ENCODE measurements at regions not wholly inside any gene's neighbourhood (a gene's known extent, or its start where the extent isn't known, plus 50 kb on each side); places are given as distances from the start of the nearest gene placed in this dataset.

DNA sequence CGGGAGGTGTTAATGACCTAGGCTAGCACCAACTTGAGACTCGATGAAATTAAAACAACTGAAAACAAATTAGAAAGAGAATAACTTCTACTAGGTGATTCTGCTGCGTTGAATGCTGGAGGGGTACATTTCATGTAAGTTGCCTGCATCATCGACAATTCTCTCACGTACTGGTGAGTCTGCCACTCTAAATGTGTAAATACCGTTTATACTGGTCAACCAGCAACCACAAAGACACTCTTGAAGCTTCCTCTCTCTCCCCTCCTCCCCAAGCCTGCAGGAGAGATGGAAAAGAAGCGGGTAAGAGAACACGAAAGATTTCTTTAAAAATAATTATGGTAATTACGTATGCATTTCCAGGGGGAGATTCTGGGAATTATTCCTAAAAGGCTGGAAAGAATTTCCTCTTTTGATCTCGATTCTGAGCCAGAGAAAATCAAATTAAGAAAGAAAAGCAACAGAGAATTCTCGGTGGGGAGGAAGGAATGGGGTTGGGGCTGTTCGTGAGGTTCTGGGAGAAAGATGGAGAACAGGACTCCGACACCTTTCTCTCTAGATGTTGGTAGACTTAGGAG, 68.6 kb upstream of the MRTFB start:
- H3K27me3 ChIP-seq = no peaks in the 10 kb centered on the region
- 60 to 67% (median 63%) methylated on average over 13 of the region's 13 CpGs for WGBS, 4 donors
- no peak for ATAC-seq
- intact Hi-C loops (cut with DNase I) = loop anchor here in 7 of 10 donors (5.0 to 10.0 kb wide), 9 partner anchors 45 to 185 kb away; partner anchors contain the start of genes MRTFB (in 4 of the 7) and ERCC4 (in 2 of the 7)
- TF ChIP-seq, protein P1, sequence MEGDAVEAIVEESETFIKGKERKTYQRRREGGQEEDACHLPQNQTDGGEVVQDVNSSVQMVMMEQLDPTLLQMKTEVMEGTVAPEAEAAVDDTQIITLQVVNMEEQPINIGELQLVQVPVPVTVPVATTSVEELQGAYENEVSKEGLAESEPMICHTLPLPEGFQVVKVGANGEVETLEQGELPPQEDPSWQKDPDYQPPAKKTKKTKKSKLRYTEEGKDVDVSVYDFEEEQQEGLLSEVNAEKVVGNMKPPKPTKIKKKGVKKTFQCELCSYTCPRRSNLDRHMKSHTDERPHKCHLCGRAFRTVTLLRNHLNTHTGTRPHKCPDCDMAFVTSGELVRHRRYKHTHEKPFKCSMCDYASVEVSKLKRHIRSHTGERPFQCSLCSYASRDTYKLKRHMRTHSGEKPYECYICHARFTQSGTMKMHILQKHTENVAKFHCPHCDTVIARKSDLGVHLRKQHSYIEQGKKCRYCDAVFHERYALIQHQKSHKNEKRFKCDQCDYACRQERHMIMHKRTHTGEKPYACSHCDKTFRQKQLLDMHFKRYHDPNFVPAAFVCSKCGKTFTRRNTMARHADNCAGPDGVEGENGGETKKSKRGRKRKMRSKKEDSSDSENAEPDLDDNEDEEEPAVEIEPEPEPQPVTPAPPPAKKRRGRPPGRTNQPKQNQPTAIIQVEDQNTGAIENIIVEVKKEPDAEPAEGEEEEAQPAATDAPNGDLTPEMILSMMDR (IDR thresholded peaks at IDR 0.05) = no peak
- no peak for TF ChIP-seq POLR2A (IDR thresholded peaks at IDR 0.05)
- DNase-seq = no peak
- H3K4me1 ChIP-seq = peaks cover 0 to 76% (median 49%) of the 10 kb centered on the region in 12 donors
- no peaks in the 10 kb centered on the region for H3K36me3 ChIP-seq
- no peaks in the 10 kb centered on the region for H3K9me3 ChIP-seq
- H3K4me3 ChIP-seq = peak overlapping the region in 9 of 12 donors; percentile 27 to 51 (median 40)
- peak overlapping the region in 11 of 12 donors; percentile 27 to 85 (median 74) for H3K27ac ChIP-seq

DNA sequence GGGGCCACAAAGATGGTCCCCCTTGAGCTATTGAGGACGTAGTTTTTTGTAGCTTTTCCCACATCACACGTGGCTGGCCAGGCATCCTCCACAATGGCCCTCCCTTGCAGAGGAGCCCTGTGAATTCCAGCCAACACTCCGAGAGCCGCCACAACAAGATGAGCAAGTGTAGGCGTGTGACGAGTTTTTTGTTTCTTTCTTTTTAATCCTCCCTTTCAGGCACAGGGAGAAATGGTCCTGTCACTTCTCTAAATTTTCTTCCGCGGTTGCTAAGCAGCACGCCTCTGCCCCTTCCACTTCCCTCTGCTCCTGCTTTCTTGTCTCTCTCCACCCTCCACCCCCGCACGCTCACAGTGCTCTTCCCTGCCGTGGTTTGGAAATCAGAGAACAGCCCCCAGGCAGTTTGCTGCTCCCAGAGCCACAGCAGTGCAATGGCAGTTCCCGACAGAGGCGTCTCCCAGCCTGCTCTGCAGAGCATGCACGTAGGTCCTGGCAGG, 68.0 kb upstream of the MRTFB start:
- no peaks in the 10 kb centered on the region for H3K27me3 ChIP-seq

GRCh38 chr16:14004031-14004728, 66.9 kb upstream of the MRTFB start:
- ATAC-seq = peak; percentile 6 to 34 (median 18)
- Histone ChIP-seq H3K4me1 (peaks cover 0 to 60% (median 37%) of the 10 kb centered on the region in 12 donors), H3K9me3 (no peaks in the 10 kb centered on the region), H3K36me3 (no peaks in the 10 kb centered on the region), H3K27ac (peak overlapping the region in 11 of 12 donors; percentile 51 to 85 (median 74)), H3K27me3 (no peaks in the 10 kb centered on the region), H3K4me3 (no peak overlapping the region)
- 71 to 84% (median 76%) methylated on average over 13 of the region's 13 CpGs for WGBS, 4 donors
- TF ChIP-seq, protein P1 (IDR thresholded peaks at IDR 0.05) = no peak
- no peak for TF ChIP-seq POLR2A (IDR thresholded peaks at IDR 0.05)
- intact Hi-C loops (cut with DNase I) = loop anchor here in 7 of 10 donors (5.0 to 10.0 kb wide), 9 partner anchors 47 to 183 kb away; partner anchors contain the start of genes MRTFB (in 4 of the 7) and ERCC4 (in 2 of the 7)
- peak; percentile 49 to 73 (median 60) for DNase-seq

More for the DNA sequence above, 68.0 kb upstream of the MRTFB start:
- TF ChIP-seq, protein P1 (IDR thresholded peaks at IDR 0.05) = peak in 6 of 12 donors; percentile 6 to 37 (median 24)
- no peak for TF ChIP-seq POLR2A (IDR thresholded peaks at IDR 0.05)
- 0 to 3% (median 2%) methylated on average over 15 of the region's 15 CpGs for WGBS, 4 donors
- peak overlapping the region in 11 of 12 donors; percentile 6 to 51 (median 37) for H3K4me3 ChIP-seq
- intact Hi-C loops (cut with DNase I) = loop anchor here in 7 of 10 donors (5.0 to 10.0 kb wide), 9 partner anchors 46 to 184 kb away; partner anchors contain the start of genes MRTFB (in 4 of the 7) and ERCC4 (in 2 of the 7)
- ATAC-seq (peak; percentile 41 to 75 (median 74)), DNase-seq (peak; percentile 74 to 83 (median 78))
- peak overlapping the region in 11 of 12 donors; percentile 27 to 85 (median 74) for H3K27ac ChIP-seq
- peaks cover 0 to 70% (median 47%) of the 10 kb centered on the region in 12 donors for H3K4me1 ChIP-seq
- H3K36me3 ChIP-seq = no peaks in the 10 kb centered on the region
- no peaks in the 10 kb centered on the region for H3K9me3 ChIP-seq

All from heart left ventricle (tissue), 16 donors.